ENCODE measurements at regions not wholly inside any gene's neighbourhood (a gene's known extent, or its start where the extent isn't known, plus 50 kb on each side); places are given as distances from the start of the nearest gene placed in this dataset.

DNA sequence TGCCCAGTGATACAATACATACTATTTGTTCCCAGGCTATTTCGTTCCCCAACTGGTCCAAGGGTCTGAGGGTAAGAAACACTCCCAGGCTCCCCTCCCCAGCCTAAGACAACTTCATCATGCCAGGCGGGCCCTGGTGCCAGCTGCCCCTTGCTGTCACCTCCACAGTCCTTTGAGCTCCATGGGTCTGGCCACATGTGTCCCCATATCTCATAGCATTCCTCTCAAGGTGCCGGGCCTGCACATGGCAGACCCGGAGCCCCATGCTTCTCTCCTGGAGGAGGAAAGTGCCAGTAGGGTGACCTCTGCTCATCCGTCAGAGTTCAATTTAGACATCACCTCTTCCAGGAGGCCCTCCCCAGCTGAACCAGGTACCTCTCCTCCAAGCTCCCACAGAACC lies 120.5 kb downstream of the C5orf15 start:
- TF ChIP-seq, protein P1, sequence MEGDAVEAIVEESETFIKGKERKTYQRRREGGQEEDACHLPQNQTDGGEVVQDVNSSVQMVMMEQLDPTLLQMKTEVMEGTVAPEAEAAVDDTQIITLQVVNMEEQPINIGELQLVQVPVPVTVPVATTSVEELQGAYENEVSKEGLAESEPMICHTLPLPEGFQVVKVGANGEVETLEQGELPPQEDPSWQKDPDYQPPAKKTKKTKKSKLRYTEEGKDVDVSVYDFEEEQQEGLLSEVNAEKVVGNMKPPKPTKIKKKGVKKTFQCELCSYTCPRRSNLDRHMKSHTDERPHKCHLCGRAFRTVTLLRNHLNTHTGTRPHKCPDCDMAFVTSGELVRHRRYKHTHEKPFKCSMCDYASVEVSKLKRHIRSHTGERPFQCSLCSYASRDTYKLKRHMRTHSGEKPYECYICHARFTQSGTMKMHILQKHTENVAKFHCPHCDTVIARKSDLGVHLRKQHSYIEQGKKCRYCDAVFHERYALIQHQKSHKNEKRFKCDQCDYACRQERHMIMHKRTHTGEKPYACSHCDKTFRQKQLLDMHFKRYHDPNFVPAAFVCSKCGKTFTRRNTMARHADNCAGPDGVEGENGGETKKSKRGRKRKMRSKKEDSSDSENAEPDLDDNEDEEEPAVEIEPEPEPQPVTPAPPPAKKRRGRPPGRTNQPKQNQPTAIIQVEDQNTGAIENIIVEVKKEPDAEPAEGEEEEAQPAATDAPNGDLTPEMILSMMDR (conservative IDR thresholded peaks at IDR 0.05; ENCODE audit: low read length) = no peak
- TF ChIP-seq EZH2phosphoT487 (IDR thresholded peaks at IDR 0.05; ENCODE audit: borderline replicate concordance, low read depth, low read length) = no peak

Data from OCI-LY7 (cell line).